GM23338 (cell line): ENCODE measurements at regions not wholly inside any gene's neighbourhood (a gene's known extent, or its start where the extent isn't known, plus 50 kb on each side); places are given as distances from the start of the nearest gene placed in this dataset.

ENCODE experiments used
- ATAC-seq: fragments of 200-7000 bp; cut with Tn5 transposase; 3 replicates; pipeline ENCODE4 v1.9.1; 2020
- DNase-seq: peaks from one replicate; pipeline ENCODE4 v3.0.0-alpha.2; 2015; ENCODE audit warnings: low spot score
- H2AFZ ChIP-seq: fragments of 200-600 bp; sonication (generic); 2 replicates; pipeline ENCODE4 v1.8.0; 2016; ENCODE audit warnings: antibody characterized with exemption, mild to moderate bottlenecking, moderate library complexity
- H3F3A ChIP-seq: fragments of 200-600 bp; sonication (generic); replicated peaks from 2 replicates; pipeline ENCODE4 v1.8.0; 2017; ENCODE audit warnings: antibody characterized with exemption, mixed run types, low read depth
- H3K27ac ChIP-seq: fragments of 200-600 bp; sonication (generic); 2 replicates; pipeline ENCODE4 v1.6.1; 2016; ENCODE audit warnings: low read depth
- H3K27me3 ChIP-seq: fragments of 200-600 bp; sonication (generic); 2 replicates; pipeline ENCODE4 v1.8.0; 2016; ENCODE audit warnings: mild to moderate bottlenecking, mixed run types, moderate library complexity; ENCODE audit not compliant: insufficient read depth
- H3K36me3 ChIP-seq: fragments of 200-600 bp; sonication (generic); 2 replicates; pipeline ENCODE4 v1.8.0; 2016; ENCODE audit warnings: mild to moderate bottlenecking; ENCODE audit not compliant: insufficient read depth
- H3K4me1 ChIP-seq: fragments of 200-600 bp; sonication (generic); 2 replicates; pipeline ENCODE4 v1.8.0; 2016; ENCODE audit warnings: mild to moderate bottlenecking, moderate library complexity; ENCODE audit not compliant: insufficient read depth
- H3K4me2 ChIP-seq: fragments of 200-600 bp; sonication (generic); 2 replicates; pipeline ENCODE4 v1.7.1; 2017; ENCODE audit warnings: mixed run types
- H3K4me3 ChIP-seq: fragments of 200-600 bp; sonication (generic); 2 replicates; pipeline ENCODE4 v1.6.1; 2016; ENCODE audit warnings: mixed run types
- H3K79me2 ChIP-seq: fragments of 200-600 bp; sonication (generic); replicated peaks from 2 replicates; pipeline ENCODE4 v1.8.0; 2017; ENCODE audit warnings: mild to moderate bottlenecking; ENCODE audit not compliant: insufficient read depth
- H3K9me2 ChIP-seq: fragments of 200-600 bp; sonication (generic); 2 replicates; pipeline ENCODE4 v1.8.0; 2017; ENCODE audit not compliant: insufficient read depth
- H4K20me1 ChIP-seq: fragments of 200-600 bp; sonication (generic); replicated peaks from 2 replicates; pipeline ENCODE4 v1.8.0; 2017; ENCODE audit warnings: mild to moderate bottlenecking; ENCODE audit not compliant: insufficient read depth
- H3K27ac Mint-ChIP-seq: 2 replicates; pipeline ENCODE4 v1.8.0; 2020; ENCODE audit warnings: inconsistent platforms, mild to moderate bottlenecking, moderate library complexity, mixed read lengths
- H3K27me3 Mint-ChIP-seq: 3 replicates; pipeline ENCODE4 v1.8.0; 2022; ENCODE audit warnings: low read depth, mild to moderate bottlenecking, moderate library complexity, mixed read lengths, inconsistent platforms; ENCODE audit not compliant: insufficient read depth, poor library complexity
- H3K36me3 Mint-ChIP-seq: 3 replicates; pipeline ENCODE4 v1.8.0; 2021; ENCODE audit warnings: low read depth, mild to moderate bottlenecking, inconsistent platforms, moderate library complexity, mixed read lengths
- H3K4me1 Mint-ChIP-seq: 3 replicates; pipeline ENCODE4 v1.8.0; 2020; ENCODE audit warnings: mild to moderate bottlenecking, inconsistent platforms, mixed read lengths
- H3K4me3 Mint-ChIP-seq: 3 replicates; pipeline ENCODE4 v1.8.0; 2021; ENCODE audit warnings: moderate library complexity, mild to moderate bottlenecking, inconsistent platforms, mixed read lengths
- H3K9me3 Mint-ChIP-seq: 3 replicates; pipeline ENCODE4 v1.8.0; 2020; ENCODE audit warnings: moderate library complexity, mild to moderate bottlenecking, inconsistent platforms, mixed read lengths
- CREB1 ChIP-seq: fragments of 250-450 bp; sonication (Bioruptor Pico); IDR thresholded peaks from 2 replicates; pipeline ENCODE4 v1.5.0; 2020; ENCODE audit warnings: low read depth, mild to moderate bottlenecking, moderate library complexity
- EZH2 ChIP-seq: fragments of 200-600 bp; sonication (generic); IDR thresholded peaks from one replicate; pipeline ENCODE4 v1.8.0; 2017; ENCODE audit warnings: antibody characterized with exemption, mild to moderate bottlenecking, low read depth; ENCODE audit not compliant: unreplicated experiment
- EZH2phosphoT487 ChIP-seq: fragments of 200-600 bp; sonication (generic); IDR thresholded peaks from one replicate; pipeline ENCODE4 v1.8.1; 2018; ENCODE audit warnings: antibody characterized with exemption; ENCODE audit not compliant: unreplicated experiment
- JUNB ChIP-seq: IDR thresholded peaks from one replicate; pipeline ENCODE4 v1.6.1; 2016; ENCODE audit warnings: antibody characterized with exemption; ENCODE audit not compliant: unreplicated experiment
- NANOG ChIP-seq: IDR thresholded peaks from 2 replicates; pipeline ENCODE4 v1.6.1; 2016; ENCODE audit warnings: antibody characterized with exemption, borderline replicate concordance
- POLR2AphosphoS5 ChIP-seq: IDR thresholded peaks from 2 replicates; pipeline ENCODE4 v1.6.1; 2016; ENCODE audit warnings: antibody characterized with exemption, low read depth
- STAT1 ChIP-seq: IDR thresholded peaks from one replicate; pipeline ENCODE4 v1.6.1; 2016; ENCODE audit warnings: antibody characterized with exemption; ENCODE audit not compliant: unreplicated experiment
- ZNF114 ChIP-seq: fragments of 250-450 bp; sonication (Bioruptor Pico); IDR thresholded peaks from 2 replicates; pipeline ENCODE4 v1.5.0; 2020; ENCODE audit warnings: mild to moderate bottlenecking, moderate library complexity
- ZNF331 ChIP-seq: fragments of 250-450 bp; sonication (Bioruptor Pico); IDR thresholded peaks from 2 replicates; pipeline ENCODE4 v1.5.0; 2020; ENCODE audit warnings: low read depth, mild to moderate bottlenecking, moderate library complexity
- TF ChIP-seq, protein P1 (sequence below): IDR thresholded peaks from 2 replicates; pipeline ENCODE4 v1.6.1; 2016; ENCODE audit warnings: antibody characterized with exemption
- TF ChIP-seq, protein P2 (sequence below): IDR thresholded peaks from one replicate; pipeline ENCODE4 v1.6.1; 2018; ENCODE audit warnings: antibody characterized with exemption; ENCODE audit not compliant: unreplicated experiment
- TF ChIP-seq, protein P3 (sequence below), 2 experiments: fragments of 200-600 bp in 1 of 2; sonication (generic) in 1 of 2; conservative IDR thresholded peaks; 2 replicates each; pipeline versions ENCODE4 v1.5.1 to v1.6.1; 2016 to 2017; ENCODE audit warnings: antibody characterized with exemption in 2 of 2, low read depth in 2 of 2, mild to moderate bottlenecking in 2 of 2, moderate library complexity in 1 of 2
- TF ChIP-seq, protein P4 (sequence below): fragments of 250-450 bp; sonication (Bioruptor Pico); IDR thresholded peaks from 2 replicates; pipeline ENCODE4 v1.5.0; 2020; ENCODE audit warnings: mild to moderate bottlenecking, moderate library complexity

DNA sequence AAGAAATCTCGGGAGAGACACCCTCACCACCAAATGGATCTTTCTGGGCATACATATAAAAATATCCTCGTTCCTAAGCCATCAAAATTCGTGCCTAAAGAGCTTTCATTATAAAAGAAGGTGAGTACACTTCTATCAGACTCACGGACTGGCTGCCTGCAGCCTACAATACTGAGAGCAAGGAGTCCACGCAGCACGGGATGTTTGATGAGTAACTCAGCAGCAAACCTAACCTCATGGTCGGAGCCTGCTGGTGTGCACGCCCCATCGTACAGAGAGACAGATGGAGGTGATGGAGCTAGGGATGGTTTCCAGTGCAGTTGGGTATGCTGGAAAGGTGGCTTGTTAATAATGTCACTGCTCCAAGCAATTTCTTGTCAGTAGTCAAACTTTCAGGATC lies 256.2 kb downstream of the FIGN start:
- Histone ChIP-seq H4K20me1 (no peaks in the 10 kb centered on the region), H3K36me3 (no peaks in the 10 kb centered on the region), H3K79me2 (no peaks in the 10 kb centered on the region), H2AFZ (no peak overlapping the region), H3K4me3 (no peak overlapping the region), H3F3A (no peaks in the 10 kb centered on the region), H3K27me3 (no peaks in the 10 kb centered on the region), H3K4me1 (no peaks in the 10 kb centered on the region; the same call in 1 of the 2 replicates), H3K27ac (no peak overlapping the region), H3K4me2 (no peak overlapping the region), H3K9me2 (no peaks in the 10 kb centered on the region)
- Mint-ChIP-seq H3K27ac (no peak overlapping the region), H3K4me1 (peaks cover 7% of the 10 kb centered on the region; the same call in 2 of the 3 replicates), H3K27me3 (peaks cover 2% of the 10 kb centered on the region), H3K36me3 (no peaks in the 10 kb centered on the region), H3K4me3 (no peak overlapping the region), H3K9me3 (no peaks in the 10 kb centered on the region)
- ATAC-seq, result no peak
- DNase-seq, result no peak
- TF ChIP-seq, protein P1, sequence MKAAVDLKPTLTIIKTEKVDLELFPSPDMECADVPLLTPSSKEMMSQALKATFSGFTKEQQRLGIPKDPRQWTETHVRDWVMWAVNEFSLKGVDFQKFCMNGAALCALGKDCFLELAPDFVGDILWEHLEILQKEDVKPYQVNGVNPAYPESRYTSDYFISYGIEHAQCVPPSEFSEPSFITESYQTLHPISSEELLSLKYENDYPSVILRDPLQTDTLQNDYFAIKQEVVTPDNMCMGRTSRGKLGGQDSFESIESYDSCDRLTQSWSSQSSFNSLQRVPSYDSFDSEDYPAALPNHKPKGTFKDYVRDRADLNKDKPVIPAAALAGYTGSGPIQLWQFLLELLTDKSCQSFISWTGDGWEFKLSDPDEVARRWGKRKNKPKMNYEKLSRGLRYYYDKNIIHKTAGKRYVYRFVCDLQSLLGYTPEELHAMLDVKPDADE, result no peak
- TF ChIP-seq, protein P2, sequence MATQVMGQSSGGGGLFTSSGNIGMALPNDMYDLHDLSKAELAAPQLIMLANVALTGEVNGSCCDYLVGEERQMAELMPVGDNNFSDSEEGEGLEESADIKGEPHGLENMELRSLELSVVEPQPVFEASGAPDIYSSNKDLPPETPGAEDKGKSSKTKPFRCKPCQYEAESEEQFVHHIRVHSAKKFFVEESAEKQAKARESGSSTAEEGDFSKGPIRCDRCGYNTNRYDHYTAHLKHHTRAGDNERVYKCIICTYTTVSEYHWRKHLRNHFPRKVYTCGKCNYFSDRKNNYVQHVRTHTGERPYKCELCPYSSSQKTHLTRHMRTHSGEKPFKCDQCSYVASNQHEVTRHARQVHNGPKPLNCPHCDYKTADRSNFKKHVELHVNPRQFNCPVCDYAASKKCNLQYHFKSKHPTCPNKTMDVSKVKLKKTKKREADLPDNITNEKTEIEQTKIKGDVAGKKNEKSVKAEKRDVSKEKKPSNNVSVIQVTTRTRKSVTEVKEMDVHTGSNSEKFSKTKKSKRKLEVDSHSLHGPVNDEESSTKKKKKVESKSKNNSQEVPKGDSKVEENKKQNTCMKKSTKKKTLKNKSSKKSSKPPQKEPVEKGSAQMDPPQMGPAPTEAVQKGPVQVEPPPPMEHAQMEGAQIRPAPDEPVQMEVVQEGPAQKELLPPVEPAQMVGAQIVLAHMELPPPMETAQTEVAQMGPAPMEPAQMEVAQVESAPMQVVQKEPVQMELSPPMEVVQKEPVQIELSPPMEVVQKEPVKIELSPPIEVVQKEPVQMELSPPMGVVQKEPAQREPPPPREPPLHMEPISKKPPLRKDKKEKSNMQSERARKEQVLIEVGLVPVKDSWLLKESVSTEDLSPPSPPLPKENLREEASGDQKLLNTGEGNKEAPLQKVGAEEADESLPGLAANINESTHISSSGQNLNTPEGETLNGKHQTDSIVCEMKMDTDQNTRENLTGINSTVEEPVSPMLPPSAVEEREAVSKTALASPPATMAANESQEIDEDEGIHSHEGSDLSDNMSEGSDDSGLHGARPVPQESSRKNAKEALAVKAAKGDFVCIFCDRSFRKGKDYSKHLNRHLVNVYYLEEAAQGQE, result no peak
- TF ChIP-seq ZNF331 (CRISPR knock-in tag), result no peak
- TF ChIP-seq STAT1, result no peak
- TF ChIP-seq EZH2, result no peak
- no peak for TF ChIP-seq EZH2phosphoT487
- no peak for TF ChIP-seq CREB1 (CRISPR knock-in tag)
- TF ChIP-seq, protein P3, sequence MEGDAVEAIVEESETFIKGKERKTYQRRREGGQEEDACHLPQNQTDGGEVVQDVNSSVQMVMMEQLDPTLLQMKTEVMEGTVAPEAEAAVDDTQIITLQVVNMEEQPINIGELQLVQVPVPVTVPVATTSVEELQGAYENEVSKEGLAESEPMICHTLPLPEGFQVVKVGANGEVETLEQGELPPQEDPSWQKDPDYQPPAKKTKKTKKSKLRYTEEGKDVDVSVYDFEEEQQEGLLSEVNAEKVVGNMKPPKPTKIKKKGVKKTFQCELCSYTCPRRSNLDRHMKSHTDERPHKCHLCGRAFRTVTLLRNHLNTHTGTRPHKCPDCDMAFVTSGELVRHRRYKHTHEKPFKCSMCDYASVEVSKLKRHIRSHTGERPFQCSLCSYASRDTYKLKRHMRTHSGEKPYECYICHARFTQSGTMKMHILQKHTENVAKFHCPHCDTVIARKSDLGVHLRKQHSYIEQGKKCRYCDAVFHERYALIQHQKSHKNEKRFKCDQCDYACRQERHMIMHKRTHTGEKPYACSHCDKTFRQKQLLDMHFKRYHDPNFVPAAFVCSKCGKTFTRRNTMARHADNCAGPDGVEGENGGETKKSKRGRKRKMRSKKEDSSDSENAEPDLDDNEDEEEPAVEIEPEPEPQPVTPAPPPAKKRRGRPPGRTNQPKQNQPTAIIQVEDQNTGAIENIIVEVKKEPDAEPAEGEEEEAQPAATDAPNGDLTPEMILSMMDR (conservative IDR thresholded peaks at IDR 0.05; ENCODE audit: low read depth in 2 of 2), result no peak
- TF ChIP-seq POLR2AphosphoS5, result no peak
- TF ChIP-seq, protein P4, sequence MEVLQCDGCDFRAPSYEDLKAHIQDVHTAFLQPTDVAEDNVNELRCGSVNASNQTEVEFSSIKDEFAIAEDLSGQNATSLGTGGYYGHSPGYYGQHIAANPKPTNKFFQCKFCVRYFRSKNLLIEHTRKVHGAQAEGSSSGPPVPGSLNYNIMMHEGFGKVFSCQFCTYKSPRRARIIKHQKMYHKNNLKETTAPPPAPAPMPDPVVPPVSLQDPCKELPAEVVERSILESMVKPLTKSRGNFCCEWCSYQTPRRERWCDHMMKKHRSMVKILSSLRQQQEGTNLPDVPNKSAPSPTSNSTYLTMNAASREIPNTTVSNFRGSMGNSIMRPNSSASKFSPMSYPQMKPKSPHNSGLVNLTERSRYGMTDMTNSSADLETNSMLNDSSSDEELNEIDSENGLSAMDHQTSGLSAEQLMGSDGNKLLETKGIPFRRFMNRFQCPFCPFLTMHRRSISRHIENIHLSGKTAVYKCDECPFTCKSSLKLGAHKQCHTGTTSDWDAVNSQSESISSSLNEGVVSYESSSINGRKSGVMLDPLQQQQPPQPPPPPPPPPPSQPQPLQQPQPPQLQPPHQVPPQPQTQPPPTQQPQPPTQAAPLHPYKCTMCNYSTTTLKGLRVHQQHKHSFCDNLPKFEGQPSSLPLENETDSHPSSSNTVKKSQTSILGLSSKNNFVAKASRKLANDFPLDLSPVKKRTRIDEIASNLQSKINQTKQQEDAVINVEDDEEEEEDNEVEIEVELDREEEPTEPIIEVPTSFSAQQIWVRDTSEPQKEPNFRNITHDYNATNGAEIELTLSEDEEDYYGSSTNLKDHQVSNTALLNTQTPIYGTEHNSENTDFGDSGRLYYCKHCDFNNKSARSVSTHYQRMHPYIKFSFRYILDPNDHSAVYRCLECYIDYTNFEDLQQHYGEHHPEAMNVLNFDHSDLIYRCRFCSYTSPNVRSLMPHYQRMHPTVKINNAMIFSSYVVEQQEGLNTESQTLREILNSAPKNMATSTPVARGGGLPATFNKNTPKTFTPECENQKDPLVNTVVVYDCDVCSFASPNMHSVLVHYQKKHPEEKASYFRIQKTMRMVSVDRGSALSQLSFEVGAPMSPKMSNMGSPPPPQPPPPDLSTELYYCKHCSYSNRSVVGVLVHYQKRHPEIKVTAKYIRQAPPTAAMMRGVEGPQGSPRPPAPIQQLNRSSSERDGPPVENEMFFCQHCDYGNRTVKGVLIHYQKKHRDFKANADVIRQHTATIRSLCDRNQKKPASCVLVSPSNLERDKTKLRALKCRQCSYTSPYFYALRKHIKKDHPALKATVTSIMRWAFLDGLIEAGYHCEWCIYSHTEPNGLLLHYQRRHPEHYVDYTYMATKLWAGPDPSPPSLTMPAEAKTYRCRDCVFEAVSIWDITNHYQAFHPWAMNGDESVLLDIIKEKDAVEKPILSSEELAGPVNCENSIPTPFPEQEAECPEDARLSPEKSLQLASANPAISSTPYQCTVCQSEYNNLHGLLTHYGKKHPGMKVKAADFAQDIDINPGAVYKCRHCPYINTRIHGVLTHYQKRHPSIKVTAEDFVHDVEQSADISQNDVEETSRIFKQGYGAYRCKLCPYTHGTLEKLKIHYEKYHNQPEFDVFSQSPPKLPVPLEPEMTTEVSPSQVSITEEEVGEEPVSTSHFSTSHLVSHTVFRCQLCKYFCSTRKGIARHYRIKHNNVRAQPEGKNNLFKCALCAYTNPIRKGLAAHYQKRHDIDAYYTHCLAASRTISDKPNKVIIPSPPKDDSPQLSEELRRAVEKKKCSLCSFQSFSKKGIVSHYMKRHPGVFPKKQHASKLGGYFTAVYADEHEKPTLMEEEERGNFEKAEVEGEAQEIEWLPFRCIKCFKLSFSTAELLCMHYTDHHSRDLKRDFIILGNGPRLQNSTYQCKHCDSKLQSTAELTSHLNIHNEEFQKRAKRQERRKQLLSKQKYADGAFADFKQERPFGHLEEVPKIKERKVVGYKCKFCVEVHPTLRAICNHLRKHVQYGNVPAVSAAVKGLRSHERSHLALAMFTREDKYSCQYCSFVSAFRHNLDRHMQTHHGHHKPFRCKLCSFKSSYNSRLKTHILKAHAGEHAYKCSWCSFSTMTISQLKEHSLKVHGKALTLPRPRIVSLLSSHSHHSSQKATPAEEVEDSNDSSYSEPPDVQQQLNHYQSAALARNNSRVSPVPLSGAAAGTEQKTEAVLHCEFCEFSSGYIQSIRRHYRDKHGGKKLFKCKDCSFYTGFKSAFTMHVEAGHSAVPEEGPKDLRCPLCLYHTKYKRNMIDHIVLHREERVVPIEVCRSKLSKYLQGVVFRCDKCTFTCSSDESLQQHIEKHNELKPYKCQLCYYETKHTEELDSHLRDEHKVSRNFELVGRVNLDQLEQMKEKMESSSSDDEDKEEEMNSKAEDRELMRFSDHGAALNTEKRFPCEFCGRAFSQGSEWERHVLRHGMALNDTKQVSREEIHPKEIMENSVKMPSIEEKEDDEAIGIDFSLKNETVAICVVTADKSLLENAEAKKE (CRISPR knock-in tag), result no peak
- TF ChIP-seq NANOG, result no peak
- no peak for TF ChIP-seq ZNF114
- no peak for TF ChIP-seq JUNB
